ENCODE measurements at regions not wholly inside any gene's neighbourhood (a gene's known extent, or its start where the extent isn't known, plus 50 kb on each side); places are given as distances from the start of the nearest gene placed in this dataset.
"Not testable (repeated sequence)": the region's sequence is repeated elsewhere in the genome, so short reads cannot be mapped to it uniquely, and the experiment has no call there.

- no peak for DNase-seq
Measured at GRCh38 chr6:134415656-134416055, 97.7 kb upstream of the SGK1 start.

DNA sequence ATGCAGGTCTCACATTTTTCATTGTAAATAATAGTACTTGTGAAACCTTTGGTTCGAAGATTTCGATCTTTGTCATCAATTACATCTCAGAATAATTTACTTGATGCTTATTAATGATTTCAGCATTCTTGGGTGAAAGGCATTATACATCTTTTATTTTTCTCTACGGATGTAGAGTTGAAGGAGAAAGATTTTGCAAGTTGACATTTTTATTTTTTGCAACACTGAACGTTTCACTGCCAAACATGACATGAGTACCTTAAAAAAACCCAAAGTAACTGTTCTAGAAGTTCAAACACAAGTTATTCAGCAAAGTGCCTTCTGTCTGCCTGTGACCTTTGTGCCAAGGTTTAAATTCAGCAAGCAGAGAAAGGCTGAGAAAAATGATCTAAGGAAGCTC, 97.3 kb upstream of the SGK1 start:
- no peak for DNase-seq

GRCh38 chr6:134414793-134415192, 96.9 kb upstream of the SGK1 start:
- no peak for DNase-seq

- DNase-seq = no peak
Measured at GRCh38 chr6:134413241-134413643, 95.3 kb upstream of the SGK1 start.

GRCh38 chr6:134410541-134410940, 92.6 kb upstream of the SGK1 start:
- no peak for DNase-seq

GRCh38 chr6:134407791-134408190, 89.9 kb upstream of the SGK1 start:
- no peak for DNase-seq

GRCh38 chr6:134406311-134406710, 88.4 kb upstream of the SGK1 start:
- no peak for DNase-seq

GRCh38 chr6:134405386-134406087, 87.6 kb upstream of the SGK1 start:
- no peak for DNase-seq

DNA sequence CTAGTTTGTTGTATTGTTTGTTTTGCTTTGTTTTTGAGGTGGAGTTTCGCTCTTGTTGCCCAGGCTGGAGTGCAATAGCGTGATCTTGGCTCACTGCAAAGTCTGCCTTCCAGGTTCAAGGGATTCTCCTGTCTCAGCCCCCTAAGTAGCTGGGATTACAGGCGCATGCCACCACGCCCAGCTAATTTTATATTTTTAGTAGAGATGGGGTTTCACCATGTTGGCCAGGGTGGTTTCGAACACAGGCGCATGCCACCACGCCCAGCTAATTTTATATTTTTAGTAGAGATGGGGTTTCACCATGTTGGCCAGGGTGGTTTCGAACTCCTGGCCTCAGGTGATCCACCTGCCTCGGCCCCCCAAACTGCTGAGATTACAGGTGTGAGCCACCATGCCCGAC, 85.4 kb upstream of the SGK1 start:
- not testable (repeated sequence) for DNase-seq

DNA sequence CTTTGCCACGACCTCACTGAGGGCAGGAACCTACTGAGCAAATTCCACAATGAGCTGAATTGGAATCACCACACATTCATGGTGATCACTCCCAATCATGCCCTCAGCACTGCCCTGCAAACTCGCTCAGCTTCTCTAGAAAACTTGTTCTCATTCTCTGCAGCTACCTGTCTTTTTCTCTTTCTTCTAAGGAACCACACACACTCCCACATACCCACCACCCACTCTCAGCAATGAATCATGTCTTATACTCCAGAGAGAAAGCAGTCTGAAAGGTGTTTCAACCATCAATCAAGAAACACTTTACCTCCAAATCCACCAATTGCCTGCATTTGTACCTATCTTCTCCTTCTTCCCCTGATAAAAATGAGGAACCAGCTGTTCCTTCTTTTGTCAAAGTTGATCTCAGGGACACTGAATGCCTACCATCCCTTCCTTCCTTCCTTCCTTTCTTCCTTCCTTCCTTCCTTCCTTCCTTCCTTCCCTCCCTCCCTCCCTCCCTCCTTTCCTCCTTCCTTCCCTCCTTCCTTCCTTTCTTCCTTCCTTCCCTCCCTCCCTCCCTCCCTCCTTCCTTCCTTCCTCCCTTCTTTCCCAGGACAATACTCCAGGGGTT, 84.6 kb upstream of the SGK1 start:
- no peak for DNase-seq

DNA sequence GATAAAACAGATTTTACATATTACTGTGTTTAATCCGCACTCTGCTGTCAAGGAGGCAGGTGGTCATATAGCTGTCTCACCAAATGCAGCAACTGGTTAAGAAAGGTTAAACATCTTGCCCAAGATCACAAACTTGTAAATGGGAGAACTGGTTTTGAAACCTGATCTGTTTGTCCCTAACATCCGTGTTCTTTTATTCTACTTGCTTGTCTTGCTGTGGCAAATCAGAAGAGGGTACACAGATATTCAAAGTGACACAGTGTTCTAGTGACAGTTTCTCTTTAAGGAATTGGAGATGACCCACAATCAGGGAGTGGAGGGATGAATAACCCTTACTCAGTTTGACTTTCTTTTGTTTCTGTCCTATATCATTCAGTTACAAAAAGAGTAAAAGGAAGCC, 83.0 kb upstream of the SGK1 start:
- DNase-seq = no peak

DNA sequence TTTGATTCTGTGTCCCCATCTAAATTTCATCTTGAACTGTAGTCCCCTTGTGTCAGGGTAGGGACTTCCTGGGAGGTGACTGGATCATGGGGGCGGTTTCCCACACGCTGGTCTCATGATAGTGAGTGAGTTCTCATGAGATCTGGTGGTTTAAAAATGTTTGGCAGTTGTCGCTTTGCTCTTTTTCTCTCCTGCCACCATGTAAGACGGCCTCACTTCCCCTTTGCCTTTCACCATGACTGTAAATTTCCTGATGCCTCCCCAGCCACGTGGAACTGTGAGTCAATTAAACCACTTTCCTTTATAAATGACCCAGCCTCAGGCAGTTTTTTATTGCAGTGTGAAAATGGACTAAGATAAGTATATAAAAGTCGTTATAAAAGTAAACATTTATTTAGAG, 80.5 kb upstream of the SGK1 start:
- no peak for DNase-seq

DNA sequence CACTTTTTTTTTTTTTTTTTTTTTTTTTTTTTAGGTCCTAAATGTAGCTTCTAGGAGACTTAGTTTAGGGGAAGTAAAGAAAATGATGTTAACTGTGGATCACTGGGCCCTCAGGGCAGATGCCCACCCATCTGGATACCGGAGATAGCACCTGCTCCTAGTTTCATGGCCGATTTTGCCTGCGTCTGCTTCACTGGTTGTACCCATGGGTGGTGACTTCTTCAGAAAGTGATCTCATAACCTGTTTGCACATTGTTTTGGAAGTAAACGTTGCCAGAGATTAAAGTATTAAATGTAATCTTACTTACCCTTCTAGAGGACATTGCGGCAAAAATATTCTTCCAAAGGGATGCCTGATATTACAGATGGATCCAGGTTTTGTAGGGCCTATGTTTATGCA, 79.8 kb upstream of the SGK1 start:
- no peak for DNase-seq

- DNase-seq = no peak
Measured at GRCh38 chr6:134394905-134395304, 77.0 kb upstream of the SGK1 start.

GRCh38 chr6:134394208-134394607, 76.3 kb upstream of the SGK1 start:
- no peak for DNase-seq

- DNase-seq = no peak
Measured at GRCh38 chr6:134391205-134391604, 73.3 kb upstream of the SGK1 start.

- DNase-seq = no peak
Measured at GRCh38 chr6:134389658-134390057, 71.7 kb upstream of the SGK1 start.

- no peak for DNase-seq
Measured at GRCh38 chr6:134389129-134389528, 71.2 kb upstream of the SGK1 start.

DNA sequence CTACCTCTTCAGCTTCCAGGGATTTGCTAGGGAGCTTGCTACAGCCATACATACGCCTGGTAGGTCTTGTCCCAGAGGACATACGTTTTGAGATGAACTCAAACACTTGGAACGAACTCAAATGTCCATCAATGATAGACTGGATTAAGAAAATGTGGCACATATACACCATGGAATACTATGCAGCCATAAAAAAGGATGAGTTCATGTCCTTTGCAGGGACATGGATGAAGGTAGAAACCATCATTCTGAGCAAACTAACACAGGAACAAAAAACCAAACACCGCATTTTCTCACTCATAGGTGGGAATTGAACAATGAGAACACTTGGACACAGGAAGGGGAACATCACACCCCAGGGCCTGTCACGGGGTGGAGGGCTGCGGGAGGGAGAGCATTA, 68.6 kb upstream of the SGK1 start:
- DNase-seq = not testable (repeated sequence)

- DNase-seq = no peak
Measured at GRCh38 chr6:134381959-134382358, 64.0 kb upstream of the SGK1 start.

DNA sequence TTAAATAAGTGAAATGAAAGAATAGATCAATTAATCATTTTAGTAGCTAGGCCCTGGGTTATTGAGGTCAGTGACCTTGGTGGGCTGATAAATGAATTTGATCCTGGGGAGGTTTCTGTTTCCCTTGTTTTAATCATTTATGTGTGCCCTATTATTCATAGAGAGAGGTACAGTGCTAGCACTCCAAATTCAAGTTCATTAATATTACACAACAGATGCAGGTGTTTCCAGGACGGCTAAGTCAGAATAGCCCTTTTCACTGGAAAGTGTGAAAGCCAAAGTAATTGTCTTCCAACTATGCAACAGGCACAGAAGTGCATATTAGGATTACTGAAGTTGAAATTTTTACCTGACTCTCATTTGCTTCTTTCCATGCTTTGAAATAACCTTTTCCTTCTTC, 61.7 kb upstream of the SGK1 start:
- DNase-seq = no peak

GRCh38 chr6:134379076-134379475, 61.2 kb upstream of the SGK1 start:
- no peak for DNase-seq

DNA sequence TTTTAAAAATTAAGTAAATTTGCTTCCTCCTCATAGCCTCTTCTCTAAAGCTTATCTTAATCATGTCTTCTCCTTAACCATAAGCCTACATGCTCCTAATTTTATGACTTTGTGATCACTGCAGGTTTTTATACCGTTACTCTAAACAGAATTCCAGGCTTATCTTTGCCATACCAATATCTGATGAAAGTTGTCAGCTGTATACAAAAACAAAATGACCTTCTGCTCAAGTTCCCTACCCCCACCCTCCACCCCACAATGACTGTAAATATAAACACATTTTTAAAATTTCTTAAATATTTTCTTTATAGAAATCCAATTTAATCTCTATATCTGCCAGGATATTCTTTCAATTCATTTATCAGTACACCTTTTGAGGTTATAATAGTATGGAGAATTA, 60.5 kb upstream of the SGK1 start:
- no peak for DNase-seq

DNA sequence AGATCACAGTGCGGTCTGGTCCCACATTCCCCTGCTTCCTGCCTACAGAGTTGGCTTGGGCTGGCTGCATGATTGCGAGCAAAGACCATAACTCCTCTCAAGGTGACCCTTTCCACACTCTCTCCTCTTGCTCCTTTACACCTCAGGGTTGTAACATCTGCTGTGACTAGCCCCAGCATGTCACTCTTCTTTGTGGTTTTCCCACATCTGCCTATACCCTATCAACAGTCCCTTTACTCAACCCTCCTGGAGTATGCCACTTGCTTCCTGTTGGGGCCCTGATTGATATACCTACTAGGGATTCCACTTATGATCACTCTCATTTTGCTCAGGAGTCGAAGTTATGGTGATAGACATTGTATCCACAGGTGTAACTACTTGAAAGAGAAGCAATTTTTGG, 58.9 kb upstream of the SGK1 start:
- DNase-seq = no peak

- no peak for DNase-seq
Measured at GRCh38 chr6:134375220-134375580, 57.3 kb upstream of the SGK1 start.

Measured in midbrain (tissue), 1 donor.